GM19452 (cell line): ENCODE measurements at regions not wholly inside any gene's neighbourhood (a gene's known extent, or its start where the extent isn't known, plus 50 kb on each side); places are given as distances from the start of the nearest gene placed in this dataset.
"Not testable (repeated sequence)": the region's sequence is repeated elsewhere in the genome, so short reads cannot be mapped to it uniquely, and the experiment has no call there.

Source experiments
- ATAC-seq: cut with Tn5 transposase; IDR thresholded peaks from one replicate; pipeline ENCODE4 v1.9.1; 2021; ENCODE audit not compliant: unreplicated experiment

GRCh38 chr2:8545695-8546611, 135.9 kb upstream of the ID2 start:
- ATAC-seq: no peak

DNA sequence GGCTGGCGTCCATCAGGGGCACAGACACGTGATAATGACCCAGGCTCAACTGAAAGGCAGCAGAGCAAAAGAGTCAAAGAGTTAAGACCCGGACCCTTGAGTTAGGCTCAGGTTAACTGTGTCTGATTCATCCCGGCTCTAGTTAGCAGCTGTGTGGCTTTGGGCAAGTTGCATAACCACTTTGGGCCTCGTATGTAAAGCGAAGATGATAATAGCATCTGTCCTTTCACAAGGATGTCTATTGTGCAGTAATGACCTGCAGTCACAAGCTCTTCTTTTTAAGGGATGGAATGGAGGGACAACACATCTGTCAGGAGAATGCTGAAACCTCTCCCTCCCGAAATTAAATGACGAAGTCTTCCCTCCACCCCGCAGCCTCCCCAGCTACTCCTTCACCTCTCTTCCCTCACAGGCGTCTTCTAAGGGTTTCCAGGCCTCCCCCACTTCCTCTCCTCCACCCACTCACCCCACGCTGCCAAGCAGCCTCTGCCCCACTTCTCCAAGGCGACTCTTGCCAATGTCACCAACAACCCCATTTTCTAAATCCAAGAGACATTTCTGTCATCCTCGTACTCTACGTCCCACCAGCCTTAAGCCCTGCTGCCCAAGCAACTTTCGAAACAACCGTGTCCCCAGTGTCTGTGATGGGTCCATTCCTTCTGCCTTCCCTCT, 135.1 kb upstream of the ID2 start:
- ATAC-seq: no peak

DNA sequence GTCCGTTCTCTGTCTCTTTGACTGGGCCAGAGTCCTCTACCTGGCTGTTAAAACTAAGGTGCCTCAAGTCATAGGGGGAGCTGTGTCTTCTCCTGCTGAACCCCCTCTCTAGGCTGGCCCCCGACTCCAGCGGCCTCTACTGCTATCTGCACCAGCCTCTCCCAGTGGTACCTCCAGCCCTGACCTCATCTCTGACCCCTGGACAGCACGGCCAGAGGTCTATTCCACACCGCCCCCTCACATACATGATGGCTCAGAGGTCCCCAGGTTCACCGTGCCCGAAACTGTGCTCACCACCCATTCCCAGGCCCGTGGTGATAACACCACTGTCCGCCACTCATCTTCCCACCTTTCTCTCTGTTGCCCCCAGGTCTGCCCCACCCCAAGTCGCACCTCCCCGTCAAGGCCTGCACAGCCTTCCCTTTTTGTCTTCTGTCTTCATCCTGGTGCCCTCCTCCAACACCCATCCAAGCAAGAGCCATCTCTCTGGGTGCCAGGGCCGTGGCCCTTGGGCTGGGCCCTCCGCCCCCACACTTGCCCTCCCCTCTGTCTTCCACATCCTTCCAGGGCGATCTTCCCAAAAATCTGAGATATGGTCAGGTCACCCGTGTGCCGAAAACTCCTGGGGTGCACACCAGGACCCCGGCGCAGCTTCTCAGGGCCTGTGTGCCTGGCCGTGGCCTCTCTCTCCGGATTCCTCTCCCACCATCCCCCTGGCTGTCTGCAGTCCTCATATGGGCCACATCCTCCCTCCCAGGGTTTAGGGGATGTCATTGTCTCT, 134.4 kb upstream of the ID2 start:
- ATAC-seq: no peak

DNA sequence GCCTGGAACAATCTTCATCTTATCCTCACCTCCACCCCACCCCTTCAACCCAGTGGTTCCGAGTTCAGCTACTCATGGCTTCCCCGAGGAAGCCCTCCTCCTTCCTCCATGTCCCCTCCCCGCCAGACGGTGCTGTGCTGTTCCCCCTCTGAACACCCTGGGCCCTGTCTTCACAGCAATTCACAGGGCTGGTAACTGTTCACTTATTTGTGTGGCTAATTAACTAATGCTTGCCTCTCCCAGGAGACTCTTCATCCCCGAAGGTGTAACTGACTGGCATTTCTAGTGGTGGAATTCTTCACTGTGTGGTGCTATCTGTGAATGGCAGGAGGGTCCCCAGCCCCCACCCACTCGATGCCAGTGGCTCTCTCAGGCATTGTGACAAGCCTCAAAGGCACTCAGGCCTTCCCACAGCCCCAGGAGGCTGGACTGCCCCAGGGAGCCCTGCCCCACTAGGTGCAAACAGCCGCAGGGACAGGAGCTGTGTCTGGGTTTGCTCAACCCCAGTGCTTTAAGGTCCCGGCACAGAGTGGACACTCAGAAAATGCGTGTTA, 133.7 kb upstream of the ID2 start:
- no peak for ATAC-seq

GRCh38 chr2:8548619-8549150, 133.2 kb upstream of the ID2 start:
- ATAC-seq: no peak

DNA sequence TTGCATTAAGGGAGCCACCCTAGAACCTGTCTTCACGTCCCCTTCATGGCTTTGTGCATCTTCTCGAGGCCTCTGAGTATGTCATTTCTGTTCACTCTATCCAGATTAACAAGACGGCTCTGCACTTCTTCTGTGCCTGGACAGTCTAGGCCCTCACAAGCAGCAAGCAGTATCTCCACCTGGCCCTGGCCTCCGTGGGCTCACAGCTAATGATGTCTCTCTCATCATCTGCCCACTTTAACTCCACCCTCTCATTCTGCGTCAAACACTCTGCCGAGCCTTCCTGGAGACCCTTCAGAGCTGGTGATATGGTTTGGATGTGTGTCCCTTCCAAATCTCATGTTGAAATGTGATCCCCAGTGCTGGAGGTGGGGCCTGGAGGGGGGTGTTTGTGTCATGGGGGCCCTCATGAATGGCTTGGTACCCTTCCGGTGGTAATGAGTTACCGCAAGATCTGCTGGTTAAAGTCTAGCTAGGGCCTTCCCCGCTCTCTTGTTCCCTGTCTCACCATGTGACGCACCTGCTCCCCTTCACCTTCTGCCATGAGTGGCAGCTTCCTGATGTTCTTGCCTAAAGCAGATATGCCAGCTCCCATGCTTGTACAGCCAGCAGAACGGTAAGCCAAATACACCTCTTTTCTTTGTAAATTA, 132.5 kb upstream of the ID2 start:
- no peak for ATAC-seq

GRCh38 chr2:8549942-8550341, 131.9 kb upstream of the ID2 start:
- ATAC-seq: no peak

DNA sequence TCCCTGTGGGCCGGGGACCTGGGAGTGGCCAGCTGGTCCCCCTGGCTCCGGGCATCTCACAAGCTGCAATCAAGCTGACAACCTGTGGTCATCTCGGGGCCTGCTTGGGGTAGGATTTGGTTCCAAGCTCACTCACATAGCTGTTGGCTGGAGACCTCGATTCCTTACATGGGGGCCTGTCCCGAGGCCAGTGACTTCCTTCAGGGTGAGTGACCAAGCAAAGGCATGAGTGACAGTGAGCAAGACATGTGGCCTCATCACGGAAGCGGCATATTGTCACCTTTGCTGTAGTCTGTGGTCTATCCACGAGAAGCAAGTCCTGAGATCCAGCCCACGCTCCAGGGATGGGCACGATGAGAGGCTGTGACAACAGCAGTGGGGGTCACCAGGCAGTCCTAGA, 131.4 kb upstream of the ID2 start:
- ATAC-seq: no peak

DNA sequence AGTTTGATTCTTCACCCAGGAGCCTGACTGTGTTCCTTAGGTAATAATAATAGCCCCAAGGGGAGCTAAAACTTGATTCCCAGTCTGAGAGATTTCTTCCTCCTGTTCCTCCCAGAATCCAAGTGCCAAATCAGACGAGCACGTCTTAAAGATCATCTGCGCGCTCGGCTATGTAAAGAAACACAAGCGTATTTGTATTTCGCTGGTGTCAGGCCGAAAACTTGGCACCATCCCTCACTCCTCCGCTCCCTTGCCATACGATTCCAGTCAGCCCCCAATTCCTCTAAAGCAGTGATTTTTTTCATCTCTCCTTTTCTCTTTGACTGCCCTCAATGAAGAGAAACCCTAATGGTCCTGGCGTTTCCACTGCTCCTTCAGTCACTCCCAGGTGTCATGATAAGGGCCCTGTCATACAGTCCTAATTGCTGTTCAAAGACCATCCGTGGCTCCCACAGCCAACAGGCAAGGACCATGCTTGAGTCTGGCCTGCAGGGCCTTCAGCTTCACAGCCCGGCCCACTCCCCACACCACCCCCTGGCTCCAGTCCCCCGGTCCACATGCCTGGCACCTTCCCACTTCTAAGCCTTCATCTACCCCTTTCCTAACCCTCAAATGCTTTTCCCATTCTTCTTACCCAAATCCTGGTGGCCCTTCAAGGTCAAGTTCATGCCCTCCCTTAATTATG, 130.8 kb upstream of the ID2 start:
- ATAC-seq: no peak

DNA sequence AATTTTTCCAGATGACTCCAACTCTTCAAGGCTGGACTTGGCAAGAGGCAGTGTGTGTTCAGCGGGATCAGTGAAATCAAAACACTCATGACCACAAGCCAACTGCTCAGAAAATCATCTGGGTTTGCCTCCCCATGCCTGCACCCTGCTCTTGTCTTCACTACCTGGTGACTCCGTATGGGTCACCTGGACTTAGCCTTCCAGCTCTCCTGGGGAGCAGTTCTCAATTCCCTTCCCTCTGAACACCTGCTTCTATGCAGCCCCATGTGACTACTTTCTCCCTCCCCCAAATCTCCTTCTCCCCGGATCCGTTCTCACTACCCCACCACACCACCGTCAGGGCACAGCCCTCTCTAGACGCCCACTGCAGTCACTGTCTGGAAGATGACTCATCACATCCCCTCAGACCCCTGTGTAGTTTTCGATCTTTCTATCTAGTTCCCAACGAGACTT, 130.2 kb upstream of the ID2 start:
- peak; percentile 59 for ATAC-seq

DNA sequence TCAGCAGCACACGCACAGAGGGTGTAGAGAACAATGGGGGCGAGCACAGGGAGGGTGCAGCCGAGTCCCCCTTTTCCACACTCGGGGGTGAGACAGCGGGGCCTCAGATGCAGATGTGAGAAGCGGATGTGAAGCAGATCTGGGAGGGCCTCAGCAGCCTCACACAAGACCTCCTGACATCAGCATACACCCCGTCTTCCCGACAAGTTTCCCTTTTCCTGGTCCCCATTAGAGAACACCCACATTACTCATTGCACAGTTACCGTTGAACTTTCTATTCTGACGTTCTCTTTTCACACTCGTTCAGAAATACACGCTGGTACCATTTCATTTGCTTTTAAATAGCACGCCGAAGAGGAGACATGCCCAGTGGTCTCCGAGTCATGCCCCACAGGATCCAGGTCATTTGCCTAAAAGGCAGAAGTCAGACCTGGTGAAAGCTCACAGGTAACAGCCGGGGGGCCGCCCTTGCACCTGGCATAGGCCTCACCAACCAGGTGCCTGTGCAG, 129.5 kb upstream of the ID2 start:
- ATAC-seq: peak; percentile 37

- ATAC-seq: no peak
These were observed 128.2 kb upstream of the ID2 start for GRCh38 chr2:8553643-8554042.

DNA sequence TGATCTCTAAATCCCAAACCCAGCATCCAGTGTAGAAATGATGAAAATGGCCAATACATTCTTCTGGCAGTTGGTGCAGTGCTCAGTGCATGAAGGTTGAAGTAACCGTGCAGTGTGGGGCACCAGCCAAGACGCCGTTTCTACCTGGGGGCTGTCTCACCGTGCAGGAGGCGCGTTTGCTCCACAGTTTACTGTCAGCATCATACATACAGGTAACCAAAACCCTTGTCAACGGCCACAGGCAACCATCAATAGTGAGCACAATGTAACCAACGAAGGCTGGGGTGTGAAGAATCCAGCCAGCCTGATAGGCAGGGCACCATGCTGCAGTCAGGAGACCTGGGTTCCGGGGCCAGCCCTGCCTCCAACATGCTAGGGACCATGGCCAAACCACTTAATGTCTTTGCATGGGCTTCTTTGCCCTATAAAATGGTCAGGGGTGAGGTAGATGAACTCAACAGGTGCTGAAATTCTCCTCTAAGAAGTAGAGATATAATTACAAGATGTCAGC, 127.5 kb upstream of the ID2 start:
- no peak for ATAC-seq

GRCh38 chr2:8555543-8555942, 126.3 kb upstream of the ID2 start:
- no peak for ATAC-seq

GRCh38 chr2:8558096-8558495, 123.8 kb upstream of the ID2 start:
- no peak for ATAC-seq

GRCh38 chr2:8558956-8559355, 122.9 kb upstream of the ID2 start:
- ATAC-seq: no peak

DNA sequence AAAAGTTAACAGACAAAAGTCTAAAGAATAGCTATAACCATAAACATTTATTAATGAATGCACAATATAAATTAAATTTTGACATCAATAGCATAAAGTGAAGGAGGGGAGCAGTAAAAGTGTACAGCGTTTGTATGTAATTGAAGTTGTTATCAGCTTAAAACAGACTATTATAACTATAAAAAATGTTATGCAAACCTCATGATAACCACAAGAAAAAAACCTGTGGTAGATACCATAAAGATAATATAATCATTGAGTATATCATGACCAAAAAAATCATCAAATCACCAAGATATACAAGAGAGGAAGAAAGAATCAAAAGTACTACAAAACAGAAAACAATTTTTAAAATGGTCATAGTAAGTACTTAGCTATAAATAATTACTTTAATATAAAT, 122.1 kb upstream of the ID2 start:
- ATAC-seq: no peak

GRCh38 chr2:8561692-8562091, 120.2 kb upstream of the ID2 start:
- not testable (repeated sequence) for ATAC-seq

GRCh38 chr2:8563814-8564474, 117.9 kb upstream of the ID2 start:
- ATAC-seq: no peak
